ENCODE measurements at regions not wholly inside any gene's neighbourhood (a gene's known extent, or its start where the extent isn't known, plus 50 kb on each side); places are given as distances from the start of the nearest gene placed in this dataset.

DNA sequence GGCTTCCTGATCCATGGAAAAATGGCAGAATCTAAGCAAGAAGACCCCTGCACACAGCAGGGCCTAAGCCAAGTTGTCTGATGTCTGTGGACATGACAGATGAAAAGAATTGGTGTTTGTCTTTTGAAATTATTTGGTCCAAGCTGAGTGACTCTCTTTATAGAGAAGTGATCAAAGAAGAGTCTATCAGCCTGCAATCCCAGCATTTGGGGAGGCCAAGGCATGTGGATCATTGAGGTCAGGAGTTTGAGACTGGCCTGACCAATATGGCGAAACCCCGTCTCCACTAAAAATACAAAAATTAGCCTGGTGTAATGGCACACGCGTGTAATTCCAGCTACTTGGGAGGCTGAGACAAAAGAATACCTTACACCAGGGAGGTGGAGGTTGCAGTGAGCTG, 64.8 kb upstream of the TUNAR start:
- Histone ChIP-seq H3K4me3 (no peak overlapping the region), H3K27me3 (peaks cover 31% of the 10 kb centered on the region), H3K36me3 (no peaks in the 10 kb centered on the region), H3K27ac (no peak overlapping the region), H3K9me3 (peaks cover 10% of the 10 kb centered on the region), H3K4me1 (no peaks in the 10 kb centered on the region)
- 95% methylated on average over 4 of the region's 4 CpGs for WGBS
- TF ChIP-seq EP300 (IDR thresholded peaks at IDR 0.05) (no peak), POLR2A (IDR thresholded peaks at IDR 0.05) (no peak), CTCF (IDR thresholded peaks at IDR 0.05) (no peak), POLR2AphosphoS5 (IDR thresholded peaks at IDR 0.05) (no peak)
- DNase-seq (ENCODE audit: low spot score in 2 of 2), result no peak

DNA sequence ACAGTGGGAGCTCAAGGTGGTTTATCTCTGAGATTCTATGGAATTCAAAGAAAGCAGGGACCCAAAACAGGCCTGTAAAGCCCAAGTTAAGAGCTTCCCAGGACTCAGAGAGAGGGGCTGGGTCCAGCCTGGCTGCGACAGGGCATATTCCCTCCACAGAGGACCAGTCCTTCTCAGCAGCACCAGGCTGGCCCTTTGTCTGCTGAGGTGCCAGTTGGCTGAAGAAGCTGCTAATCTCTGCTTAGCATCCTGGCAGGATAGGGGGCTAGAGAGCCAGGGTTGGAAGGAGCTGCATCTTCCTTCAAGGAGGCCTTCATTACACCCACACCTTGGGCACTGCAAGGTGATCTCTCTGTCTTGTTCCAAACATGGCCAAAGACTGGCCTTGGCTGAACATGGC, 68.3 kb upstream of the TUNAR start:
- no peak for DNase-seq (ENCODE audit: low spot score in 2 of 2)
- TF ChIP-seq EP300 (IDR thresholded peaks at IDR 0.05) (no peak), CTCF (IDR thresholded peaks at IDR 0.05) (no peak), POLR2AphosphoS5 (IDR thresholded peaks at IDR 0.05) (no peak), POLR2A (IDR thresholded peaks at IDR 0.05) (no peak)
- peaks cover 6% of the 10 kb centered on the region for H3K27me3 ChIP-seq
- peaks cover 22% of the 10 kb centered on the region for H3K9me3 ChIP-seq
- no peak overlapping the region for H3K4me3 ChIP-seq
- whole genome bisulfite sequencing, result 100% methylated on average over 1 of the region's 1 CpG
- H3K27ac ChIP-seq, result no peak overlapping the region
- no peaks in the 10 kb centered on the region for H3K4me1 ChIP-seq
- H3K36me3 ChIP-seq, result no peaks in the 10 kb centered on the region

- TF ChIP-seq POLR2A (IDR thresholded peaks at IDR 0.05), result no peak
- no peak for TF ChIP-seq EP300 (IDR thresholded peaks at IDR 0.05)
- no peak for TF ChIP-seq POLR2AphosphoS5 (IDR thresholded peaks at IDR 0.05)
- TF ChIP-seq CTCF (IDR thresholded peaks at IDR 0.05), result no peak
- Histone ChIP-seq H3K9me3 (no peaks in the 10 kb centered on the region), H3K27ac (no peak overlapping the region), H3K27me3 (peaks cover 18% of the 10 kb centered on the region), H3K4me3 (no peak overlapping the region), H3K4me1 (no peaks in the 10 kb centered on the region), H3K36me3 (no peaks in the 10 kb centered on the region)
- 43% methylated on average over 5 of the region's 5 CpGs for WGBS
- DNase-seq (ENCODE audit: low spot score in 2 of 2), result no peak
Observed at GRCh38 chr14:95796788-95797187, 79.8 kb upstream of the TUNAR start.

DNA sequence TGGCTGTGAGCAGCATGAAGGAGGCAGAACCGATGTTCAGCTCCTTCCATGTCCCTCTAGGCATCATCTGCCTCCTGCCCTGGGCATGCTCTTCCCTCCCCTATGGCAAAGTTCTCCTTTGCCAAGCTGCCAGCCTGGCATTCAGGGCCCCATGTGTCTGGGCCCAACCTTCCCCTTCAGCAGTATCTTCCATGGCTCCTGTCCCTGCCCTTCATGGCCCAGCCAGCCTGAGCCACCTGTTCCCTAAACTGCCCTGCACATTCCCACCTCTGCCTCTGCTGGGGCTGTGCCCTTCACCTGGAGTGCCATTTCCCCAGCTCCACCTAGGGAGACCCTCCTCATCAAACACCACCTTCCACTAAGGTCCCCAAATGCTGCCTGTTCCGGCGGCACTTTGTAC, 74.0 kb upstream of the TCL1A start:
- 80% methylated on average over 3 of the region's 3 CpGs for WGBS
- peaks cover 13% of the 10 kb centered on the region for H3K27me3 ChIP-seq
- H3K9me3 ChIP-seq, result no peaks in the 10 kb centered on the region
- no peak overlapping the region for H3K4me3 ChIP-seq
- TF ChIP-seq CTCF (IDR thresholded peaks at IDR 0.05) (no peak), EP300 (IDR thresholded peaks at IDR 0.05) (no peak), POLR2A (IDR thresholded peaks at IDR 0.05) (no peak), POLR2AphosphoS5 (IDR thresholded peaks at IDR 0.05) (no peak)
- H3K27ac ChIP-seq, result no peak overlapping the region
- no peaks in the 10 kb centered on the region for H3K4me1 ChIP-seq
- DNase-seq (ENCODE audit: low spot score in 2 of 2), result no peak
- no peaks in the 10 kb centered on the region for H3K36me3 ChIP-seq

GRCh38 chr14:95786566-95786965, 72.6 kb upstream of the TCL1A start:
- TF ChIP-seq POLR2A (IDR thresholded peaks at IDR 0.05) (no peak), CTCF (IDR thresholded peaks at IDR 0.05) (no peak), POLR2AphosphoS5 (IDR thresholded peaks at IDR 0.05) (no peak), EP300 (IDR thresholded peaks at IDR 0.05) (no peak)
- Histone ChIP-seq H3K27ac (no peak overlapping the region), H3K4me3 (no peak overlapping the region), H3K4me1 (no peaks in the 10 kb centered on the region), H3K9me3 (no peaks in the 10 kb centered on the region), H3K27me3 (peaks cover 5% of the 10 kb centered on the region), H3K36me3 (no peaks in the 10 kb centered on the region)
- 52% methylated on average over 3 of the region's 8 CpGs for WGBS
- DNase-seq (ENCODE audit: low spot score in 2 of 2), result no peak
